Brain microvascular endothelial cell (primary cell): ENCODE measurements at regions not wholly inside any gene's neighbourhood (a gene's known extent, or its start where the extent isn't known, plus 50 kb on each side); places are given as distances from the start of the nearest gene placed in this dataset.

Experiments used
- DNase-seq: peaks from one replicate; pipeline ENCODE4 v3.0.0-alpha.2; 2020
- H3K27ac ChIP-seq: fragments of 250-450 bp; sonication (Bioruptor Pico); 2 replicates; pipeline ENCODE4 v1.5.1; 2020; ENCODE audit warnings: mild to moderate bottlenecking, moderate library complexity
- H3K27me3 ChIP-seq: fragments of 250-450 bp; sonication (Bioruptor Pico); replicated peaks from 2 replicates; pipeline ENCODE4 v1.5.1; 2020; ENCODE audit warnings: mild to moderate bottlenecking
- H3K36me3 ChIP-seq: fragments of 250-450 bp; sonication (Bioruptor Pico); replicated peaks from 2 replicates; pipeline ENCODE4 v1.5.1; 2020; ENCODE audit warnings: mild to moderate bottlenecking
- H3K4me3 ChIP-seq: 2 replicates; pipeline ENCODE4 v1.5.1; 2011; ENCODE audit warnings: low read depth, mild to moderate bottlenecking, control low read depth, low read length, moderate library complexity
- in situ Hi-C: cut with HindIII; loops from 2 replicates; pipeline ENCODE4 v1.10.0; 2017; ENCODE audit warnings: low sequenced_read_pairs, low pct_ligation_motif_present
- TF ChIP-seq, protein P1 (sequence below): IDR thresholded peaks from 2 replicates; pipeline ENCODE4 v1.5.1; 2011; ENCODE audit warnings: low read depth, mild to moderate bottlenecking, moderate library complexity, low read length, control low read depth, inconsistent platforms; ENCODE audit errors: missing control alignments

DNA sequence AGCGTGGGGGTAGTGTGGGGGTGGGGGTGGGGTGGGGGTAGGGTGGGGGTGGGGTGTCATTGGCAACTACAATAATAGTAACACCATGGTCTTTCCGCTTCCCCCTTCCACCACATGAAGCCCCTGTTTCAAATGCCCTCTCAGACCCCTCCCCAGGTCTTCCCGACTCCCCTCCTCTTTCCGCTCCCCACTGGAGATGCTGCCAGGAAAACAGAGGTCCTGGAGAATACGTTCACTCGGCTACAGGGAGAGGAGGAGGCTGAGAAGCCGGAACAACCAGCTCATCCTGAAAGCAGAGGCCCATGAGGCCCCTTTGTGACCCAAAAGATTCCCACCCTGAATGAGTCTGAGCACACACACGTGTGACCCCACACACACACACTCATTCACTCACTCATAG lies 75.4 kb downstream of the CPN2 start:
- in situ Hi-C loops = no loop called here
- H3K27me3 ChIP-seq = peaks cover 5% of the 10 kb centered on the region

DNA sequence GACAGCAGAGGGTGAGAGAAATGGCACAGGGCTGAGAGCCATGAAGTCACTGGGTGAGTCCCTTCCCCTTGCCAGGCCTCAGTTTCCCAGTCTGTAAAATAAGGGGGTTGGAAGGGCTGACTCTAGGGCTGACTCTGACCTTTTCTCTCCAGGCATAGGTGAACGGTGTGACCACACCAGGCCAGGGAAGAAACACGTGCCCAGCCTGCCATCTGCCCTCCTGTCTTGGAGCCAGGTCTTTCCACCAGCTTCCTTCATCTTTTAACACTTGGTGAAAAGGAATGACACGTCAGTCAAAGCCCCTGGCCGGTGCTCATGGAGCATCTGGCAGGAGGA lies 74.4 kb downstream of the CPN2 start:
- in situ Hi-C loops = no loop called here
- Histone ChIP-seq H3K36me3 (no peaks in the 10 kb centered on the region), H3K27ac (no peak overlapping the region), H3K4me3 (no peak overlapping the region), H3K27me3 (peaks cover 9% of the 10 kb centered on the region)
- no peak for DNase-seq
- TF ChIP-seq, protein P1, sequence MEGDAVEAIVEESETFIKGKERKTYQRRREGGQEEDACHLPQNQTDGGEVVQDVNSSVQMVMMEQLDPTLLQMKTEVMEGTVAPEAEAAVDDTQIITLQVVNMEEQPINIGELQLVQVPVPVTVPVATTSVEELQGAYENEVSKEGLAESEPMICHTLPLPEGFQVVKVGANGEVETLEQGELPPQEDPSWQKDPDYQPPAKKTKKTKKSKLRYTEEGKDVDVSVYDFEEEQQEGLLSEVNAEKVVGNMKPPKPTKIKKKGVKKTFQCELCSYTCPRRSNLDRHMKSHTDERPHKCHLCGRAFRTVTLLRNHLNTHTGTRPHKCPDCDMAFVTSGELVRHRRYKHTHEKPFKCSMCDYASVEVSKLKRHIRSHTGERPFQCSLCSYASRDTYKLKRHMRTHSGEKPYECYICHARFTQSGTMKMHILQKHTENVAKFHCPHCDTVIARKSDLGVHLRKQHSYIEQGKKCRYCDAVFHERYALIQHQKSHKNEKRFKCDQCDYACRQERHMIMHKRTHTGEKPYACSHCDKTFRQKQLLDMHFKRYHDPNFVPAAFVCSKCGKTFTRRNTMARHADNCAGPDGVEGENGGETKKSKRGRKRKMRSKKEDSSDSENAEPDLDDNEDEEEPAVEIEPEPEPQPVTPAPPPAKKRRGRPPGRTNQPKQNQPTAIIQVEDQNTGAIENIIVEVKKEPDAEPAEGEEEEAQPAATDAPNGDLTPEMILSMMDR = no peak

More for the DNA sequence above, 75.4 kb downstream of the CPN2 start:
- H3K4me3 ChIP-seq = no peak overlapping the region
- H3K36me3 ChIP-seq = no peaks in the 10 kb centered on the region
- TF ChIP-seq, protein P1 = no peak
- DNase-seq = no peak
- no peak overlapping the region for H3K27ac ChIP-seq

DNA sequence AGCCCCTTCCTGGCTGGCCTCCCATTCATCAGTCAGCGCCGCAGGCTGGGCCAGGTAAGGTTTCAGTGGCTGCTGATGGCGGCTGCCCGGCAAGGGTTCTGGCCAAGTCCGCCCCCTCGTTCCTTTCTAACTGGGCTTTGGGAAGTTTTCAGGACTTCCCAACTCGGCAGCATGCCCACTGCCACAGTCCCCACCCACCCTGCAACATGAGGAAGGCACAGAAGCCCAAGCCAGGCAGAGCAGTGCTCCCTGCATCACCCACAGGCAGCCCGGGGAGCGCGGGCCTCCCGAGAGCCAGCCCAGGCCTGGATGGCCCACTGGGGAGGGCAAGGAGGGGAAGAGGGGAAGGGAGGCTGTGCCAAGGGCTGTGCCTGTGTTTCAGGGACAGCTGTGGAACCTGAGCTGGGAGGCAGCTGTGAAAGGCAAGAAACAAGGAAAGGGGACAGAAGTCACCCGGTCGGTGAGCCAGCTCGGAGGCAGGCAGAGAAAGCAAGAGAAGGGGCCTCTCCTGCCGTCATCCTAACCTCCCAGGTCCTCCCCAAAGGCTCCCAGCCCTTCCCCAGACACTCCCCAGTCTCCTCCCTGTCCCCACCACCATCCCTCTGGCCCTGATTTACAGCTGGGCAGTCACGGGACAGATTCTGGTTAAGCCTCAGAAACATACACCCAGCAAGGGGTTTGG lies 73.9 kb downstream of the CPN2 start:
- H3K36me3 ChIP-seq = no peaks in the 10 kb centered on the region
- no peak overlapping the region for H3K4me3 ChIP-seq
- DNase-seq = no peak
- in situ Hi-C loops = no loop called here
- TF ChIP-seq, protein P1 = no peak
- H3K27ac ChIP-seq = no peak overlapping the region
- peaks cover 13% of the 10 kb centered on the region for H3K27me3 ChIP-seq

DNA sequence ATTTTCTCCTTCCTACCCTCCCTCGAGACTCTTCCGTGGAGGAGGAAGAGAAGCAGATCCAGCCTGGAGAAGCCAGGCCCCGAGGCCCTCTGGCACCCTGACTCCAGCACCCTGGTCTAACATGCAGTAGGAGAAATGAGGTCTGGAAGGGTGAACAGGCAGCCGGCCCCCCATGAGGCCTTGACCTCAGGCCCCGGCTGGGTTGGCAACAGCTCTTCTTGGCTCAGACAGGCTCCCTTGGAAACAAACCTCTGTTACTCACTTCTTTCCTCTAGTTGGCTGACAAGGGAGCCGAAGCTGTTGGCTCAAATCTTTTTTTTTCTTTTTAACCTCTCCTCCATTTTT lies 73.4 kb downstream of the CPN2 start:
- no peak for DNase-seq
- Histone ChIP-seq H3K27ac (no peak overlapping the region), H3K36me3 (no peaks in the 10 kb centered on the region), H3K4me3 (no peak overlapping the region), H3K27me3 (peaks cover 18% of the 10 kb centered on the region)
- in situ Hi-C loops = no loop called here
- TF ChIP-seq, protein P1 = no peak

DNA sequence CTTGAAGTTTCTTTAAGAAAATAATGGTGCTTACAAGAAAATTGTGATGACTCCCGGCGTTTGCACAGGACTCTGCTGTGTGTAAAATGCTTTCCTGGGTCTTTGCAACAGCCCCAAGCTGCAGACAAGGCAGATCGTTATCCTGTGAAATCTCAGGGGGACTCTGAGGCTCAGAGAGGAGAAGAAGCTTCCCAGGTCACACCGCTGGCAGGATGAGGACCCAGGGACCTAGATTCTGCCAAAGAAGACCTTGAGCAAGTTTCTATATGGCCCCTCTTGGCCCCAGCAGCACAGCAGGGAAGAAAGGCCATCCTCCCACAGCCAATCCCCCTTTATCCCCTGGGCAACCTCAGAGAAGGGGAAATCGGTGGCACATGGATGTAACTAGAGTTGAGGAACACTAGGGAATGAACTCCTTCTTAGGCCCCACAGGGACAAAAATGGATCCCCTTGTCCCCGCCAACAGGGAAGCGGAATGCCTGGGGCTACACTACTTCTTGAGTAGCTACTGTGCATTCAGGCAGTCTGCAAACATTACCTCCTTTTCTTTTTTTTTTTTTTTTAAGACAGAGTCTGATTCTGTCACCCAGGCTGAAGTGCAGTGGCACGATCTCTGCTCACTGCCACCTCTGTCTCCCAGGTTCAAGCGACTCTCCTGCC lies 72.8 kb downstream of the CPN2 start:
- no peak for DNase-seq
- in situ Hi-C loops = no loop called here
- Histone ChIP-seq H3K27me3 (peaks cover 24% of the 10 kb centered on the region), H3K36me3 (no peaks in the 10 kb centered on the region), H3K4me3 (no peak overlapping the region), H3K27ac (no peak overlapping the region)
- TF ChIP-seq, protein P1 = no peak

DNA sequence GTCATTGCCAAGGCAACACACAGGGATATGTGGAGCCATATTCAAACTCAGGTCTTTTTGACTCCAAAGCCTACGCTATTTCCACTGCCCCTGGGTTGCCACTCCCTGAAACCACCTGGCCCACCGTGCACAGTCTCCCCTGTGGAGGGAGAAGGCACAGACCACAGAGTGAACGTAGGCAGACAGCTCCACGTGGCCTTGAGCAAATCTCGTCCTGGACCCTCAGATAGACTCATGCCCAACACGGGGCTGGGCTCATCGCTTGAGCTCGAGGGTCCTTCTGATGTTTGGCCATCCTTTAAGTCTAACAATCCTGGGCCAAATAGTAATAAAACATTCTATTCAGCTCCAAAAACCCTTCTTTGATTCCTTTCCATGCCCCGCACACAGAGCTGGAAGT lies 72.0 kb downstream of the CPN2 start:
- no peak overlapping the region for H3K4me3 ChIP-seq
- TF ChIP-seq, protein P1 = no peak
- in situ Hi-C loops = no loop called here
- H3K27ac ChIP-seq = no peak overlapping the region
- H3K27me3 ChIP-seq = peaks cover 30% of the 10 kb centered on the region
- DNase-seq = no peak
- no peaks in the 10 kb centered on the region for H3K36me3 ChIP-seq
